Neural cell (in vitro differentiated cells): ENCODE measurements at regions not wholly inside any gene's neighbourhood (a gene's known extent, or its start where the extent isn't known, plus 50 kb on each side); places are given as distances from the start of the nearest gene placed in this dataset.

ENCODE experiments used
- H2AFZ ChIP-seq: fragments of 200-600, 300-800 bp; sonication (generic), shearing (Covaris generic); 2 replicates; pipeline ENCODE4 v1.6.0; 2014; ENCODE audit warnings: low read depth, mild to moderate bottlenecking, antibody characterized with exemption, low read length, moderate library complexity
- H3F3A ChIP-seq: fragments of 200-600 bp; shearing (Covaris generic); 2 replicates; pipeline ENCODE4 v1.6.1; 2016; ENCODE audit warnings: mild to moderate bottlenecking, moderate library complexity, mixed read lengths, antibody characterized with exemption, low read length; ENCODE audit not compliant: insufficient read depth, poor library complexity, severe bottlenecking
- H3K27ac ChIP-seq: fragments of 200-600, 300-800 bp; sonication (generic), shearing (Covaris generic); 2 replicates; pipeline ENCODE4 v1.5.1; 2014; ENCODE audit warnings: mild to moderate bottlenecking, low read length, moderate library complexity
- H3K27me3 ChIP-seq: fragments of 300-800, 200-600 bp; sonication (generic), shearing (Covaris generic); 2 replicates; pipeline ENCODE4 v1.6.0; 2014; ENCODE audit warnings: mild to moderate bottlenecking, low read depth, low read length, moderate library complexity; ENCODE audit not compliant: insufficient read depth
- H3K36me3 ChIP-seq: fragments of 300-800, 200-600 bp; sonication (generic), shearing (Covaris generic); 2 replicates; pipeline ENCODE4 v1.5.1; 2014; ENCODE audit warnings: mild to moderate bottlenecking, antibody characterized with exemption, low read length, moderate library complexity; ENCODE audit not compliant: insufficient read depth
- H3K4me2 ChIP-seq: fragments of 300-800, 200-600 bp; sonication (generic), shearing (Covaris generic); 2 replicates; pipeline ENCODE4 v1.6.0; 2014; ENCODE audit warnings: mild to moderate bottlenecking, low read length
- H3K4me3 ChIP-seq: fragments of 300-800, 200-600 bp; sonication (generic), shearing (Covaris generic); 2 replicates; pipeline ENCODE4 v1.5.1; 2014; ENCODE audit warnings: mild to moderate bottlenecking, low read length, moderate library complexity
- H3K79me2 ChIP-seq: fragments of 200-600 bp; shearing (Covaris generic); replicated peaks from 2 replicates; pipeline ENCODE4 v1.6.0; 2014; ENCODE audit warnings: mild to moderate bottlenecking, low read length, moderate library complexity; ENCODE audit not compliant: insufficient read depth
- H3K9ac ChIP-seq: fragments of 300-800, 200-600 bp; sonication (generic), shearing (Covaris generic); 2 replicates; pipeline ENCODE4 v1.6.1; 2016; ENCODE audit warnings: mild to moderate bottlenecking, low read length, mixed read lengths
- H3K9me2 ChIP-seq: fragments of 200-600 bp; shearing (Covaris generic); 2 replicates; pipeline ENCODE4 v1.6.1; 2016; ENCODE audit warnings: mild to moderate bottlenecking, low read length, mixed read lengths; ENCODE audit not compliant: insufficient read depth
- H3K9me3 ChIP-seq: fragments of 200-600, 300-800 bp; sonication (generic), shearing (Covaris generic); 2 replicates; pipeline ENCODE4 v1.6.1; 2016; ENCODE audit warnings: mild to moderate bottlenecking, mixed run types, low read length, moderate library complexity, mixed read lengths
- H4K20me1 ChIP-seq: fragments of 200-600 bp; shearing (Covaris generic); 2 replicates; pipeline ENCODE4 v1.6.1; 2016; ENCODE audit warnings: mild to moderate bottlenecking, mixed run types; ENCODE audit not compliant: insufficient read depth
- CTCF ChIP-seq: fragments of 450-650 bp; IDR thresholded peaks from 2 replicates; pipeline ENCODE4 v1.5.1; 2014; ENCODE audit warnings: antibody characterized with exemption, mild to moderate bottlenecking, moderate library complexity; ENCODE audit not compliant: poor library complexity, severe bottlenecking
- EP300 ChIP-seq: fragments of 450-650 bp; conservative IDR thresholded peaks from 2 replicates; pipeline ENCODE4 v1.6.1; 2014; ENCODE audit warnings: antibody characterized with exemption, mild to moderate bottlenecking, moderate library complexity; ENCODE audit not compliant: poor library complexity, severe bottlenecking
- EZH2 ChIP-seq: fragments of 200-600, 300-800 bp; shearing (Covaris generic), sonication (generic); IDR thresholded peaks from 2 replicates; pipeline ENCODE4 v1.6.1; 2014; ENCODE audit warnings: antibody characterized with exemption, low read length, borderline replicate concordance, mild to moderate bottlenecking; ENCODE audit not compliant: insufficient read depth, poor library complexity, severe bottlenecking
- MXI1 ChIP-seq: fragments of 450-650 bp; conservative IDR thresholded peaks from 2 replicates; pipeline ENCODE4 v1.6.1; 2014; ENCODE audit warnings: antibody characterized with exemption, mild to moderate bottlenecking; ENCODE audit not compliant: poor library complexity, severe bottlenecking
- POLR2AphosphoS5 ChIP-seq: IDR thresholded peaks from 2 replicates; pipeline ENCODE4 v1.6.1; 2012
- RAD21 ChIP-seq: fragments of 450-650 bp; conservative IDR thresholded peaks from 2 replicates; pipeline ENCODE4 v1.6.1; 2014; ENCODE audit warnings: antibody characterized with exemption, mild to moderate bottlenecking, moderate library complexity
- REST ChIP-seq: IDR thresholded peaks from 2 replicates; pipeline ENCODE4 v1.6.1; 2012; ENCODE audit warnings: borderline replicate concordance
- SMC3 ChIP-seq: fragments of 450-650 bp; conservative IDR thresholded peaks from 2 replicates; pipeline ENCODE4 v1.6.1; 2014; ENCODE audit warnings: antibody characterized with exemption, mild to moderate bottlenecking, moderate library complexity; ENCODE audit not compliant: poor library complexity
- TAF1 ChIP-seq: IDR thresholded peaks from 2 replicates; pipeline ENCODE4 v1.6.1; 2012; ENCODE audit warnings: low read depth

- H4K20me1 ChIP-seq = no peaks in the 10 kb centered on the region
- no peaks in the 10 kb centered on the region for H3K79me2 ChIP-seq
- H3K9ac ChIP-seq = no peak overlapping the region
- H3K9me2 ChIP-seq = no peaks in the 10 kb centered on the region
- no peaks in the 10 kb centered on the region for H3K27me3 ChIP-seq
- H2AFZ ChIP-seq = no peak overlapping the region
- no peak overlapping the region for H3K27ac ChIP-seq
- H3K4me3 ChIP-seq = no peak overlapping the region
- H3F3A ChIP-seq = no peaks in the 10 kb centered on the region
- no peaks in the 10 kb centered on the region for H3K36me3 ChIP-seq
- no peak for TF ChIP-seq EZH2
- TF ChIP-seq MXI1 = no peak
- no peak for TF ChIP-seq TAF1
- no peak overlapping the region for H3K4me2 ChIP-seq
- no peaks in the 10 kb centered on the region for H3K9me3 ChIP-seq
Measured at GRCh38 chr16:80489173-80489572, 51.6 kb upstream of the DYNLRB2 start.

GRCh38 chr16:80488167-80488566 is 52.6 kb upstream of the DYNLRB2 start:
- no peak overlapping the region for H2AFZ ChIP-seq
- H3K27me3 ChIP-seq = no peaks in the 10 kb centered on the region
- no peaks in the 10 kb centered on the region for H4K20me1 ChIP-seq
- no peak for TF ChIP-seq MXI1
- TF ChIP-seq TAF1 = no peak
- TF ChIP-seq POLR2AphosphoS5 = no peak
- no peak for TF ChIP-seq REST
- TF ChIP-seq EP300 = no peak
- no peak for TF ChIP-seq SMC3
- TF ChIP-seq CTCF = no peak
- no peak for TF ChIP-seq EZH2
- TF ChIP-seq RAD21 = no peak
- no peaks in the 10 kb centered on the region for H3K36me3 ChIP-seq
- H3K27ac ChIP-seq = no peak overlapping the region
- no peak overlapping the region for H3K9ac ChIP-seq
- no peak overlapping the region for H3K4me2 ChIP-seq
- no peaks in the 10 kb centered on the region for H3K9me2 ChIP-seq
- no peaks in the 10 kb centered on the region for H3K9me3 ChIP-seq
- H3F3A ChIP-seq = no peaks in the 10 kb centered on the region
- no peak overlapping the region for H3K4me3 ChIP-seq
- H3K79me2 ChIP-seq = no peaks in the 10 kb centered on the region

- Histone ChIP-seq H3K36me3 (no peaks in the 10 kb centered on the region), H3K9me2 (no peaks in the 10 kb centered on the region), H3K9ac (no peak overlapping the region), H2AFZ (no peak overlapping the region), H3K79me2 (no peaks in the 10 kb centered on the region), H4K20me1 (no peaks in the 10 kb centered on the region), H3K4me2 (no peak overlapping the region), H3K27me3 (no peaks in the 10 kb centered on the region), H3K4me3 (no peak overlapping the region), H3F3A (no peaks in the 10 kb centered on the region), H3K9me3 (no peaks in the 10 kb centered on the region), H3K27ac (no peak overlapping the region)
- TF ChIP-seq REST = no peak
- TF ChIP-seq POLR2AphosphoS5 = no peak
- TF ChIP-seq MXI1 = no peak
- TF ChIP-seq RAD21 = no peak
- TF ChIP-seq CTCF = no peak
- no peak for TF ChIP-seq EP300
- no peak for TF ChIP-seq EZH2
- no peak for TF ChIP-seq SMC3
- no peak for TF ChIP-seq TAF1
Measured at GRCh38 chr16:80480664-80481063, 60.1 kb upstream of the DYNLRB2 start.
